ENCODE measurements at regions not wholly inside any gene's neighbourhood (a gene's known extent, or its start where the extent isn't known, plus 50 kb on each side); places are given as distances from the start of the nearest gene placed in this dataset.

GRCh38 chr18:66300141-66300540 lies 303.7 kb downstream of the CDH19 start:
- no peak for TF ChIP-seq CTCF (IDR thresholded peaks at IDR 0.05 in 2 of 3, conservative IDR thresholded peaks at IDR 0.05 in 1 of 3; ENCODE audit: control insufficient read depth in 2 of 3, extremely low read depth in 1 of 3, insufficient read depth in 1 of 3, low read depth in 3 of 3, low read length in 3 of 3)
- TF ChIP-seq EP300 (IDR thresholded peaks at IDR 0.05; ENCODE audit: borderline replicate concordance in 1 of 2, control insufficient read depth in 1 of 2, low read depth in 2 of 2, low read length in 2 of 2) = no peak
- TF ChIP-seq SPI1 (IDR thresholded peaks at IDR 0.05; ENCODE audit: borderline replicate concordance, insufficient read depth, low read depth, low read length) = no peak
